ENCODE measurements at regions not wholly inside any gene's neighbourhood (a gene's known extent, or its start where the extent isn't known, plus 50 kb on each side); places are given as distances from the start of the nearest gene placed in this dataset.

- DNase-seq (ENCODE audit: low read depth): no peak
- CTCF ChIA-PET: no interaction called here
- POLR2A ChIA-PET: no interaction called here
- TF ChIP-seq CTCF (IDR thresholded peaks at IDR 0.05; ENCODE audit: insufficient read depth, low read depth, low read length): no peak
- no peaks in the 10 kb centered on the region for H3K36me3 ChIP-seq (ENCODE audit: control insufficient read depth, insufficient read depth, low read length)
- H3K27me3 ChIP-seq (ENCODE audit: control insufficient read depth, insufficient read depth, low read length): no peaks in the 10 kb centered on the region
- H3K4me3 ChIP-seq (ENCODE audit: low read depth, low read length): no peak overlapping the region
Observed at GRCh38 chr12:77560714-77561113, 270.0 kb upstream of the NAV3 start.

GRCh38 chr12:77559400-77560074 is 271.2 kb upstream of the NAV3 start:
- ChIA-PET CTCF (no interaction called here), POLR2A (no interaction called here)
- Histone ChIP-seq H3K4me3 (ENCODE audit: low read depth, low read length) (no peak overlapping the region), H3K27me3 (ENCODE audit: control insufficient read depth, insufficient read depth, low read length) (no peaks in the 10 kb centered on the region), H3K36me3 (ENCODE audit: control insufficient read depth, insufficient read depth, low read length) (no peaks in the 10 kb centered on the region)
- TF ChIP-seq CTCF (IDR thresholded peaks at IDR 0.05; ENCODE audit: insufficient read depth, low read depth, low read length): no peak
- no peak for DNase-seq (ENCODE audit: low read depth)

GRCh38 chr12:77555074-77555473 is 275.6 kb upstream of the NAV3 start:
- POLR2A ChIA-PET: no interaction called here
- CTCF ChIA-PET: no interaction called here
- Histone ChIP-seq H3K4me3 (ENCODE audit: low read depth, low read length) (no peak overlapping the region), H3K27me3 (ENCODE audit: control insufficient read depth, insufficient read depth, low read length) (no peaks in the 10 kb centered on the region), H3K36me3 (ENCODE audit: control insufficient read depth, insufficient read depth, low read length) (no peaks in the 10 kb centered on the region)
- DNase-seq (ENCODE audit: low read depth): no peak
- no peak for TF ChIP-seq CTCF (IDR thresholded peaks at IDR 0.05; ENCODE audit: insufficient read depth, low read depth, low read length)

- CTCF ChIA-PET: interaction anchor here (0.6 kb wide), 1 partner anchor 166 kb away, joined by 3 read pairs; no protein-coding TSS in a partner anchor
Observed at GRCh38 chr12:77553976-77554619, 276.6 kb upstream of the NAV3 start.

More at GRCh38 chr12:77553976-77554619, 276.6 kb upstream of the NAV3 start:
- H3K27me3 ChIP-seq (ENCODE audit: control insufficient read depth, insufficient read depth, low read length): no peaks in the 10 kb centered on the region
- DNase-seq (ENCODE audit: low read depth): no peak
- POLR2A ChIA-PET: no interaction called here
- H3K4me3 ChIP-seq (ENCODE audit: low read depth, low read length): no peak overlapping the region
- no peaks in the 10 kb centered on the region for H3K36me3 ChIP-seq (ENCODE audit: control insufficient read depth, insufficient read depth, low read length)
- TF ChIP-seq CTCF (IDR thresholded peaks at IDR 0.05; ENCODE audit: insufficient read depth, low read depth, low read length): no peak
